NB4 (cell line): ENCODE measurements at regions not wholly inside any gene's neighbourhood (a gene's known extent, or its start where the extent isn't known, plus 50 kb on each side); places are given as distances from the start of the nearest gene placed in this dataset.

Experiments
- DNase-seq: peaks from one replicate; pipeline ENCODE4 v3.0.0; 2010; ENCODE audit warnings: low read depth
- H3K4me3 ChIP-seq: one replicate; pipeline ENCODE4 v1.5.1; 2011; ENCODE audit warnings: mild to moderate bottlenecking, low read depth, low read length, moderate library complexity
- MYC ChIP-seq: IDR thresholded peaks from 2 replicates; pipeline ENCODE4 v1.6.1; 2011; ENCODE audit warnings: low read depth, low read length
- POLR2A ChIP-seq: IDR thresholded peaks from 2 replicates; pipeline ENCODE4 v1.6.1; 2011; ENCODE audit warnings: mild to moderate bottlenecking; ENCODE audit not compliant: insufficient read length; ENCODE audit errors: extremely low read depth
- TF ChIP-seq, protein P1 (sequence below): IDR thresholded peaks from one replicate; pipeline ENCODE4 v1.5.1; 2012; ENCODE audit warnings: low read depth, low read length
- TF ChIP-seq, protein P2 (sequence below): IDR thresholded peaks from 2 replicates; pipeline ENCODE4 v1.6.1; 2011; ENCODE audit warnings: low read depth, low read length

GRCh38 chr7:25950488-25951413, 201.2 kb upstream of the NFE2L3 start:
- peak; percentile 99 for DNase-seq
- TF ChIP-seq, protein P1, sequence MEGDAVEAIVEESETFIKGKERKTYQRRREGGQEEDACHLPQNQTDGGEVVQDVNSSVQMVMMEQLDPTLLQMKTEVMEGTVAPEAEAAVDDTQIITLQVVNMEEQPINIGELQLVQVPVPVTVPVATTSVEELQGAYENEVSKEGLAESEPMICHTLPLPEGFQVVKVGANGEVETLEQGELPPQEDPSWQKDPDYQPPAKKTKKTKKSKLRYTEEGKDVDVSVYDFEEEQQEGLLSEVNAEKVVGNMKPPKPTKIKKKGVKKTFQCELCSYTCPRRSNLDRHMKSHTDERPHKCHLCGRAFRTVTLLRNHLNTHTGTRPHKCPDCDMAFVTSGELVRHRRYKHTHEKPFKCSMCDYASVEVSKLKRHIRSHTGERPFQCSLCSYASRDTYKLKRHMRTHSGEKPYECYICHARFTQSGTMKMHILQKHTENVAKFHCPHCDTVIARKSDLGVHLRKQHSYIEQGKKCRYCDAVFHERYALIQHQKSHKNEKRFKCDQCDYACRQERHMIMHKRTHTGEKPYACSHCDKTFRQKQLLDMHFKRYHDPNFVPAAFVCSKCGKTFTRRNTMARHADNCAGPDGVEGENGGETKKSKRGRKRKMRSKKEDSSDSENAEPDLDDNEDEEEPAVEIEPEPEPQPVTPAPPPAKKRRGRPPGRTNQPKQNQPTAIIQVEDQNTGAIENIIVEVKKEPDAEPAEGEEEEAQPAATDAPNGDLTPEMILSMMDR = no peak
- peak; percentile 63; the same call in 1 of the 2 replicates for TF ChIP-seq MYC
- TF ChIP-seq, protein P2, sequence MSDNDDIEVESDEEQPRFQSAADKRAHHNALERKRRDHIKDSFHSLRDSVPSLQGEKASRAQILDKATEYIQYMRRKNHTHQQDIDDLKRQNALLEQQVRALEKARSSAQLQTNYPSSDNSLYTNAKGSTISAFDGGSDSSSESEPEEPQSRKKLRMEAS = peak; percentile 96
- no peak for TF ChIP-seq POLR2A
- peak overlapping the region; percentile 74 for H3K4me3 ChIP-seq

DNA sequence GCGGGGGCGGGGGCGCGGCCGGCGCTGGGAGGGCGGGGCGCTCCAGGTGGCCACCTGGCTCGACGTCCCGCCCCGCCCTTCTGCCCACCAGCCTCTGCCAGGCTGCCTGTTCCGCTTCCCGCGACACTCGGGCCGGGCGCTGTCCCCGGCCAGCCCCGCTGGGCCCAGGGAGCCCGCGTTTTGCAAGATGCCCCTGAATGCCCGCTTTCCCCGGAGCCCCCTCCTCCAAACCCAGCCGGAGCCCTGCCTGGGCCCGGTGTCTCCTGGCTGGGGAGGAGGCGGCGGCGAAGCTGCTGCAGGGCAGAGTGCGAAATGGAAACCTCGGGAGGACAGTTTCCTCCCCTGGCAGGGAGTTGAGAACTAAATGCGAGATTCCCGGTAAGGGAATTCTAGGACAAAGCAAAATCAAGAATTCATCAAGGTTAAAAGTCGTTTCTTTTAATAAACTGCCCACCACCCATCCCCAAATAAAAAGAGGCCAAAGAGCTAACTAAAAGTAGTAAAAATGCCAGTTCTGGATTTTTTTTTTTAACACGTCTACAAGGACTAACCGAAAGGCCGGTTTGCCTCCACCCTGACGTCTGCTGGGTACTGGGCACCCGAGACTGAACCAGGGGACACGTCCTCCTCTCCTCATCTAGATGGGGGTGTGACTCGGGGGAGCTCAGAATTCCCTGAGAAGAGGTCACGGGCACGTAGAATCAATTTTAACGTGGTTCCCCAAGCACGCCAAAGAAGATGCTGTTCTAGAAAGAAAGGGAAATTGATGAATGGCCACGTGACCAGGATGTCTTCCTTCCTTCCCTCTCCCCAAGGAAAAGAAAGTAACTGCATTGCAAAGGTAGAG, 200.4 kb upstream of the NFE2L3 start:
- peak; percentile 12 for DNase-seq
- peak overlapping the region; percentile 44 for H3K4me3 ChIP-seq
- TF ChIP-seq, protein P2 = no peak
- TF ChIP-seq POLR2A = peak; percentile 17

DNA sequence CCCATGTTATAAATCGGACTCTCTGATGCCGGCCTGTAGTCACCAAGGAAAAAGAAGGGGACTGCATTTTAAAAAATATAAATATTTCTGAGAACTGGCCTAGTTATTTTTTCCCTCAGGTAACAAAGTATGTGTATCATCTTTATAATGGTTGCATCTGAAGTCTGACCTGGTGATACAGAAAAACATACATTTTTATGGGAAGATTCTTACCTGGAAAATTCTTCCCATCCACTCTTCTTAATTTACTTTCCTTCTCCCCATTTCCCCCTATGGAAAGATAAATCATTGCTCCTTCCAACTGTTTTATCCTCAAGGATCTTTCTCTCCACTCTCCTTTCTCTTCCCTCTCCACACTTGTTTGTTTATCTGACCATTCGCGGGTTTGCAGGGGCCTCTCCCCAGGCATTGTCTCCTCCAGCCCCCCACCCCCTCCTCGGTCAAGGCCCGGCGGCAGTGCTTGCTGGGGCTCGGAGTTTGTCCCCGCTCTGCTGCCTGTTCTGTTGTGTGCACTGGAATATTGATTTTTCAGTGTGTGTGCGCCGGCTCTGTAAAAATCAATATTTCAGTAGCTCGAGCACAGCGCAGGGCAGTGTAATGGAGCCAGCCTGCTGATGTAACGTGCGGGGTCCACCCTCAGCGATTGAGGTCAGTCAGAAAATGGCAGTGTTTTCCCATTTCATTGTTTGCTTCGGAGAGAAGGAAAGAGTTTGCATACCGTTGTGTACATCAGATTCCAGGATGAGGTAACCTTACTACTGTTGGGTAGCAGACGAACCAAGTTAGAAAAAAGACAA, 199.5 kb upstream of the NFE2L3 start:
- DNase-seq = no peak

GRCh38 chr7:25953859-25954258, 198.1 kb upstream of the NFE2L3 start:
- peak; percentile 68 for DNase-seq
- TF ChIP-seq, protein P2 = no peak
- TF ChIP-seq MYC (no peak), POLR2A (no peak)
- TF ChIP-seq, protein P1 = no peak
- H3K4me3 ChIP-seq = no peak overlapping the region

More for the DNA sequence above, 199.5 kb upstream of the NFE2L3 start:
- TF ChIP-seq MYC = no peak
- TF ChIP-seq, protein P1 = no peak
- TF ChIP-seq, protein P2 = no peak
- no peak for TF ChIP-seq POLR2A
- H3K4me3 ChIP-seq = no peak overlapping the region

DNA sequence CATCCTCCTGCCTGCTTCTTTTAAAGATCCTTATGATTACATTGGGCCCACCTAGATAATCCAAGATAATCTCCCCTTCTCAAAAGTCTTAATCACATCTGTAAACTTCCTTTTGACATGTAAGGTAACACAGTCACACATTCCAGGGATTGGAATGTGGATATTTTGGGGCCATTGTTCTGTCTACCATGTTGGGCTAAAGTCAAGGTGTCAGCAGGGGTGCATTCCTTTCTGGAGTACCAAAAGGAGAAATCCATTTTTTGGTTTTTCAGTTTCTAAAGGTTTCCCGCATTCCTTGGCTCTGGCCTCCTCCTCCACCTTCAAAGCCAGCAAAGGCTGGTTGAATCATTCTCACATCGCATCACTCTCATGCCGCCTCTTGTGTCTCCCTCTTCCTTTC, 197.6 kb upstream of the NFE2L3 start:
- TF ChIP-seq MYC = no peak
- TF ChIP-seq, protein P1 = no peak
- DNase-seq = no peak
- H3K4me3 ChIP-seq = no peak overlapping the region
